ENCODE measurements at regions not wholly inside any gene's neighbourhood (a gene's known extent, or its start where the extent isn't known, plus 50 kb on each side); places are given as distances from the start of the nearest gene placed in this dataset.

DNA sequence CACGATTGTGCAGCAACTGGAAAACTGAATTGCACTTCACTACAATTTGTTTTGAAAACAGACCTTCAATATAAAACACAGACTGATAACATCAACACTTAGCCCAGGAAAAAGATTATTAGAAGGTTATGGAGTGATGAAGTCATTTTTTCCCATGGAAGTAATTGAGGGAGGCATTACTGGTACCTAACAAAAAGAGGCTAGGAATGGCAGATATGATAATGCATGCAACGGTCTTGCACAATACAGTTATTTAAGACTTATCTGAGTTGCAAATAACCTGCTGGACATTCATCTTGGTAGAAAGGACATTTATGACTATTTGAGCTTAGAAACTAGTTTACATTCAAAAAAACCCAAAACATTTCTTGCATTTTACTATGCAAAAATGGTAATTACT is 1031.9 kb downstream of the FAT4 start:
- Histone ChIP-seq H3K27ac (ENCODE audit: low read depth, low read length) (no peak overlapping the region), H3K9ac (ENCODE audit: low read depth in 1 of 3, low read length in 3 of 3) (no peak overlapping the region), H3K9me3 (ENCODE audit: control insufficient read depth in 3 of 3, low read length in 3 of 3) (no peaks in the 10 kb centered on the region), H3K4me1 (ENCODE audit: control insufficient read depth in 3 of 3, insufficient read depth in 3 of 3, low read length in 3 of 3) (no peaks in the 10 kb centered on the region), H3K4me3 (ENCODE audit: low read length in 3 of 3) (no peak overlapping the region), H3K36me3 (ENCODE audit: control insufficient read depth in 3 of 3, insufficient read depth in 3 of 3, low read length in 3 of 3) (no peaks in the 10 kb centered on the region), H3K27me3 (ENCODE audit: control insufficient read depth in 3 of 3, insufficient read depth in 3 of 3, low read length in 3 of 3) (no peaks in the 10 kb centered on the region)

DNA sequence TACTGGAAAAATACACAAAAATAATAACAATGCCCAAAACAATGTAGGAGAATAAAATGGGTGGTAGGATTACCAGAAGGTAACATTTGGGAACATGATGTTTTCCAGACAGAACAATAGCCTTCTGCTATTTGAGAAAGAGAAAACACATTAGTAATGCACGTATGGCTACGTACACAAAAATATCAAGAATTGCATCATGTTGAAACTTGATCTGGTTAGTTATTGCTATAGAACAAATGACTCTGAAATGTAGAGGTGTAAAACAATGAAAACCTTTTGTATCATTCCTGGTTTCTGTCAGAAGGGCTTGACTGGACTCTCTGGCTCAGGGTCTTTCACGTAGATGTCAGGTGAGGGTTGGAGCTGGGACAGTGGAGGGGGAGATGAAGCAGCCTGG is 1040.0 kb downstream of the FAT4 start:
- Histone ChIP-seq H3K9ac (ENCODE audit: low read depth in 1 of 3, low read length in 3 of 3) (no peak overlapping the region), H3K27ac (ENCODE audit: low read depth, low read length) (no peak overlapping the region), H3K27me3 (ENCODE audit: control insufficient read depth in 3 of 3, insufficient read depth in 3 of 3, low read length in 3 of 3) (no peaks in the 10 kb centered on the region), H3K4me3 (ENCODE audit: low read length in 3 of 3) (no peak overlapping the region), H3K9me3 (ENCODE audit: control insufficient read depth in 3 of 3, low read length in 3 of 3) (no peaks in the 10 kb centered on the region), H3K4me1 (ENCODE audit: control insufficient read depth in 3 of 3, insufficient read depth in 3 of 3, low read length in 3 of 3) (no peaks in the 10 kb centered on the region), H3K36me3 (ENCODE audit: control insufficient read depth in 3 of 3, insufficient read depth in 3 of 3, low read length in 3 of 3) (no peaks in the 10 kb centered on the region)

DNA sequence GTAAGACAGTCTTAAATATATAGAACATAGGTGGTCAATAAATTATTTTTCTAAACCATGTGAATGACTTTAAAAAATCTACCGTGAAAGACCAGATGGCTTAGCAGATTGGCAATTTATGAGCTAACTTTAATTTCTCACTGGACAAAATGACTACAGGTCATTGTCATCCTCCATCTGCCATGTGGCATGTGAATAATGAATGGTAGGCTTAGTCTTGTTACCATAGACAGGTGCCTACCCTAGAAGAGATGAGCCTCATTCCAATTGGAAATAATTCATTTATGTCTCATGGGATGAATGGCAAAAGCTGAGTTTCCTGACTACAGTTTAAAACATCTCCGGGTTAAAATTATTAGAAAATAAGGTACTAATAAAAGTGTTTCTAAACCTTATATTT is 1043.3 kb downstream of the FAT4 start:
- H3K9ac ChIP-seq (ENCODE audit: low read depth in 1 of 3, low read length in 3 of 3): no peak overlapping the region
- H3K4me3 ChIP-seq (ENCODE audit: low read length in 3 of 3): no peak overlapping the region
- no peak overlapping the region for H3K27ac ChIP-seq (ENCODE audit: low read depth, low read length)
- H3K9me3 ChIP-seq (ENCODE audit: control insufficient read depth in 3 of 3, low read length in 3 of 3): no peaks in the 10 kb centered on the region
- no peaks in the 10 kb centered on the region for H3K4me1 ChIP-seq (ENCODE audit: control insufficient read depth in 3 of 3, insufficient read depth in 3 of 3, low read length in 3 of 3)
- no peaks in the 10 kb centered on the region for H3K36me3 ChIP-seq (ENCODE audit: control insufficient read depth in 3 of 3, insufficient read depth in 3 of 3, low read length in 3 of 3)
- no peaks in the 10 kb centered on the region for H3K27me3 ChIP-seq (ENCODE audit: control insufficient read depth in 3 of 3, insufficient read depth in 3 of 3, low read length in 3 of 3)

- Histone ChIP-seq H3K9ac (ENCODE audit: low read depth in 1 of 3, low read length in 3 of 3) (no peak overlapping the region), H3K27ac (ENCODE audit: low read depth, low read length) (no peak overlapping the region), H3K9me3 (ENCODE audit: control insufficient read depth in 3 of 3, low read length in 3 of 3) (no peaks in the 10 kb centered on the region), H3K27me3 (ENCODE audit: control insufficient read depth in 3 of 3, insufficient read depth in 3 of 3, low read length in 3 of 3) (no peaks in the 10 kb centered on the region), H3K4me1 (ENCODE audit: control insufficient read depth in 3 of 3, insufficient read depth in 3 of 3, low read length in 3 of 3) (no peaks in the 10 kb centered on the region), H3K4me3 (ENCODE audit: low read length in 3 of 3) (no peak overlapping the region), H3K36me3 (ENCODE audit: control insufficient read depth in 3 of 3, insufficient read depth in 3 of 3, low read length in 3 of 3) (no peaks in the 10 kb centered on the region)
Observed at GRCh38 chr4:126361287-126361686, 1046.5 kb downstream of the FAT4 start.

DNA sequence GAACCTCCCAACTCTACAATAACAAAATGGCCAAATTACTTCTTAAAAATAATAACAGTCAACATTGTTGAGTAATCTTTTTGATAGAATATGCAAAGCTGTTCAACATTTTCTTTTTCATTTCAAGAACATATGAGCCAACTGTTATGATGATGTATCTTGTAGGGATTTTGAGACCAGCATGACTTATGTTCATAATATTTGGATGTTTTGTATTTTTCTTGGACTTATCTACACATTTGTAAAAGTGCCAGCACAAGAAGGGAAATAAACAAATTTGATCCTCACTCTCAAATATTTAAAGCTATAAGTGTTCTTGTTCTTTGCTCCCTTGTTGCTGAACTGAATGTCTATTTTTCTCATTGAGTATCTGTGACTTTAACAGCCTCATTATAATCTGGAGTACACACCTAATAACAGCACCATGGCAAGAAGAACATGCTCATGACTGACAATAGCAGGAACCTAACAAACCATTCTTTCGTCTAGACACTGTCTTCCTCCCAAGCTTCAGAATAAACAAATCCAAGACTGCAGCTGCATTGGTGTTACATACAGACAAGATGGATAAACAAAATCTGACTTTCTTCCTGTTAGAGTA is 1049.7 kb downstream of the FAT4 start:
- H3K9ac ChIP-seq (ENCODE audit: low read depth in 1 of 3, low read length in 3 of 3): no peak overlapping the region
- H3K9me3 ChIP-seq (ENCODE audit: control insufficient read depth in 3 of 3, low read length in 3 of 3): no peaks in the 10 kb centered on the region
- no peaks in the 10 kb centered on the region for H3K36me3 ChIP-seq (ENCODE audit: control insufficient read depth in 3 of 3, insufficient read depth in 3 of 3, low read length in 3 of 3)
- no peaks in the 10 kb centered on the region for H3K4me1 ChIP-seq (ENCODE audit: control insufficient read depth in 3 of 3, insufficient read depth in 3 of 3, low read length in 3 of 3)
- no peak overlapping the region for H3K4me3 ChIP-seq (ENCODE audit: low read length in 3 of 3)
- no peak overlapping the region for H3K27ac ChIP-seq (ENCODE audit: low read depth, low read length)
- H3K27me3 ChIP-seq (ENCODE audit: control insufficient read depth in 3 of 3, insufficient read depth in 3 of 3, low read length in 3 of 3): no peaks in the 10 kb centered on the region

DNA sequence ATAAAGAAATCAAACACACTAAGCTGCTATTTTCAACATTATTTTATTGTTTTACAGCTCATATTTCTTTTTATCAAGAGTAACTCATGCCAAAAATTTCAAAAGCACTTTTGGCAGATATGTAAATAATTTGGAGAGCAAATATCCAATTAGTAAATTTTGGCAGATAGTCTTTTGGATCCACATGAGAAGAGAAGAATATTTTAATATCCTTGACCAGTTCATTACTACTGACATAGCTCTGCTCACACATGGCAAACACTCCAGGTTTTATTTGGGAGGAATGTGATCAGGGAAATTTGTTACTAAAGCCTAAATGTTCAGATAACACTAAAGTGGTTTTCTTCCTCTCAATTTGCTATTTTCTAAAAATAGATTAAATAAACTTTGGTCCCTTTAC is 1054.3 kb downstream of the FAT4 start:
- no peaks in the 10 kb centered on the region for H3K4me1 ChIP-seq (ENCODE audit: control insufficient read depth in 3 of 3, insufficient read depth in 3 of 3, low read length in 3 of 3)
- no peak overlapping the region for H3K9ac ChIP-seq (ENCODE audit: low read depth in 1 of 3, low read length in 3 of 3)
- H3K27me3 ChIP-seq (ENCODE audit: control insufficient read depth in 3 of 3, insufficient read depth in 3 of 3, low read length in 3 of 3): no peaks in the 10 kb centered on the region
- no peaks in the 10 kb centered on the region for H3K9me3 ChIP-seq (ENCODE audit: control insufficient read depth in 3 of 3, low read length in 3 of 3)
- H3K27ac ChIP-seq (ENCODE audit: low read depth, low read length): no peak overlapping the region
- H3K4me3 ChIP-seq (ENCODE audit: low read length in 3 of 3): no peak overlapping the region
- H3K36me3 ChIP-seq (ENCODE audit: control insufficient read depth in 3 of 3, insufficient read depth in 3 of 3, low read length in 3 of 3): no peaks in the 10 kb centered on the region

GRCh38 chr4:126372634-126373033 is 1057.9 kb downstream of the FAT4 start:
- Histone ChIP-seq H3K9ac (ENCODE audit: low read depth in 1 of 3, low read length in 3 of 3) (no peak overlapping the region), H3K9me3 (ENCODE audit: control insufficient read depth in 3 of 3, low read length in 3 of 3) (no peaks in the 10 kb centered on the region), H3K36me3 (ENCODE audit: control insufficient read depth in 3 of 3, insufficient read depth in 3 of 3, low read length in 3 of 3) (no peaks in the 10 kb centered on the region), H3K27ac (ENCODE audit: low read depth, low read length) (no peak overlapping the region), H3K4me3 (ENCODE audit: low read length in 3 of 3) (no peak overlapping the region), H3K4me1 (ENCODE audit: control insufficient read depth in 3 of 3, insufficient read depth in 3 of 3, low read length in 3 of 3) (no peaks in the 10 kb centered on the region), H3K27me3 (ENCODE audit: control insufficient read depth in 3 of 3, insufficient read depth in 3 of 3, low read length in 3 of 3) (no peaks in the 10 kb centered on the region)

- no peak overlapping the region for H3K4me3 ChIP-seq (ENCODE audit: low read length in 3 of 3)
Observed at GRCh38 chr4:126375462-126376054, 1060.8 kb downstream of the FAT4 start.

DNA sequence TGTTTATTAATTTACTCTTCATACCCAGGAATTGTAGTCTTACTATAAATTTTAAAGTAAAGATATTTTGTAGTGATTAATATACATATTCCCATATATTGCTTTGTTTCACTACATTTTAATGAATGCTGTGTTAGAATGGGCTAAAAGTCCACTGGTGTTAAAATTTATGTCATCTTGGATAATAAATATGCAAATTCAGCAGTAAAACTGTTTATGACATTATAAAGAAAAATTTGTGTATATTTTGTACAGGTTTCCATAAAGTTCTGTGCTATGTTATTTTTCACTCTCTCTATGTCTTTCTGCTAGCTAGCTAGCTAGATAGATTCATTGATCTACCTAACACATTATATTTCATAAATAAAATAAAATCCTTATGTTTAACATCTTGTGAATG is 1071.2 kb downstream of the FAT4 start:
- Histone ChIP-seq H3K9me3 (ENCODE audit: control insufficient read depth in 3 of 3, low read length in 3 of 3) (no peaks in the 10 kb centered on the region), H3K36me3 (ENCODE audit: control insufficient read depth in 3 of 3, insufficient read depth in 3 of 3, low read length in 3 of 3) (no peaks in the 10 kb centered on the region), H3K27ac (ENCODE audit: low read depth, low read length) (no peak overlapping the region), H3K27me3 (ENCODE audit: control insufficient read depth in 3 of 3, insufficient read depth in 3 of 3, low read length in 3 of 3) (no peaks in the 10 kb centered on the region), H3K9ac (ENCODE audit: low read depth in 1 of 3, low read length in 3 of 3) (no peak overlapping the region), H3K4me3 (ENCODE audit: low read length in 3 of 3) (no peak overlapping the region), H3K4me1 (ENCODE audit: control insufficient read depth in 3 of 3, insufficient read depth in 3 of 3, low read length in 3 of 3) (no peaks in the 10 kb centered on the region)

More at GRCh38 chr4:126375462-126376054, 1060.8 kb downstream of the FAT4 start:
- Histone ChIP-seq H3K9me3 (ENCODE audit: control insufficient read depth in 3 of 3, low read length in 3 of 3) (no peaks in the 10 kb centered on the region), H3K36me3 (ENCODE audit: control insufficient read depth in 3 of 3, insufficient read depth in 3 of 3, low read length in 3 of 3) (no peaks in the 10 kb centered on the region), H3K27ac (ENCODE audit: low read depth, low read length) (no peak overlapping the region), H3K27me3 (ENCODE audit: control insufficient read depth in 3 of 3, insufficient read depth in 3 of 3, low read length in 3 of 3) (no peaks in the 10 kb centered on the region), H3K4me1 (ENCODE audit: control insufficient read depth in 3 of 3, insufficient read depth in 3 of 3, low read length in 3 of 3) (no peaks in the 10 kb centered on the region), H3K9ac (ENCODE audit: low read depth in 1 of 3, low read length in 3 of 3) (no peak overlapping the region)

DNA sequence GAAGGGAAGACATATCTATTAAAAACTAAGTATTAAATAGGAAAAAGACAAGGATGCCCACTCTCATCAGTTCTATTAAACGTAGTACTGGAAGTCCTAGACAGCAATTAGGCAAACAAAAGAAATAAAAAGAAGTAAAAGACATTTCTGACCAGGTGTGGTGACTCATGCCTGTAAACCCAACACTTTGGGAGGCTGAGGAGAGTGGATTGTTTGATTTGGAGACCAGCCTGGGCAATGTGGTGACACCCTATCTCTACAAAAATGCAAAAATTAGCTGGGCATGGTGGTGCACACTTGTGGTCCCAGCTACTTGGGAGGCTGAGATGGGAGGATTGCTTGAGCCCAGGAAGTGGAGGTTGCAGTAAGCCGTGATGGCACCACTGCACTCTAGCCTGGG is 1071.8 kb downstream of the FAT4 start:
- Histone ChIP-seq H3K36me3 (ENCODE audit: control insufficient read depth in 3 of 3, insufficient read depth in 3 of 3, low read length in 3 of 3) (no peaks in the 10 kb centered on the region), H3K9me3 (ENCODE audit: control insufficient read depth in 3 of 3, low read length in 3 of 3) (no peaks in the 10 kb centered on the region), H3K9ac (ENCODE audit: low read depth in 1 of 3, low read length in 3 of 3) (no peak overlapping the region), H3K4me3 (ENCODE audit: low read length in 3 of 3) (no peak overlapping the region), H3K4me1 (ENCODE audit: control insufficient read depth in 3 of 3, insufficient read depth in 3 of 3, low read length in 3 of 3) (no peaks in the 10 kb centered on the region), H3K27me3 (ENCODE audit: control insufficient read depth in 3 of 3, insufficient read depth in 3 of 3, low read length in 3 of 3) (no peaks in the 10 kb centered on the region), H3K27ac (ENCODE audit: low read depth, low read length) (no peak overlapping the region)
